ENCODE measurements at regions not wholly inside any gene's neighbourhood (a gene's known extent, or its start where the extent isn't known, plus 50 kb on each side); places are given as distances from the start of the nearest gene placed in this dataset.

DNA sequence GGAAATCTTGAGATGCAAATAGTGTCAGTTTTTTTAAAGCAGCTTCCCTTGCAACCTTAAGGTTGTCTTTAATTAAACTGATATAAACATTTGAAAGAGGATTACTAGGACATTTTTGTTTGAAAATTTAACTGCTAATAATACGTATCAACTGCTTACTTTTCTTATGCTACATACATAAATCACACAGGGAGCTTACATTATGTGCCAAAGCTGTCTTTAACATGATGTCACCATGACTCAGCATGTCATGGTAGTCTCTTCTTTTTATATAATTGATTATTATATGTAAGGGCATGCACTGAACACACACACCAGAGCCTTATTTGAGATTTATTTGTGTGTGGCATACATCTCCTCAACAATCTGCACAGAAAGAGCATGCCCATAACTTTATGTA, 63.0 kb upstream of the PTHLH start:
- TF ChIP-seq, protein P1, sequence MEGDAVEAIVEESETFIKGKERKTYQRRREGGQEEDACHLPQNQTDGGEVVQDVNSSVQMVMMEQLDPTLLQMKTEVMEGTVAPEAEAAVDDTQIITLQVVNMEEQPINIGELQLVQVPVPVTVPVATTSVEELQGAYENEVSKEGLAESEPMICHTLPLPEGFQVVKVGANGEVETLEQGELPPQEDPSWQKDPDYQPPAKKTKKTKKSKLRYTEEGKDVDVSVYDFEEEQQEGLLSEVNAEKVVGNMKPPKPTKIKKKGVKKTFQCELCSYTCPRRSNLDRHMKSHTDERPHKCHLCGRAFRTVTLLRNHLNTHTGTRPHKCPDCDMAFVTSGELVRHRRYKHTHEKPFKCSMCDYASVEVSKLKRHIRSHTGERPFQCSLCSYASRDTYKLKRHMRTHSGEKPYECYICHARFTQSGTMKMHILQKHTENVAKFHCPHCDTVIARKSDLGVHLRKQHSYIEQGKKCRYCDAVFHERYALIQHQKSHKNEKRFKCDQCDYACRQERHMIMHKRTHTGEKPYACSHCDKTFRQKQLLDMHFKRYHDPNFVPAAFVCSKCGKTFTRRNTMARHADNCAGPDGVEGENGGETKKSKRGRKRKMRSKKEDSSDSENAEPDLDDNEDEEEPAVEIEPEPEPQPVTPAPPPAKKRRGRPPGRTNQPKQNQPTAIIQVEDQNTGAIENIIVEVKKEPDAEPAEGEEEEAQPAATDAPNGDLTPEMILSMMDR (conservative IDR thresholded peaks at IDR 0.05; ENCODE audit: low read length), result no peak
- TF ChIP-seq EZH2phosphoT487 (IDR thresholded peaks at IDR 0.05; ENCODE audit: borderline replicate concordance), result no peak
